Gastroesophageal sphincter (tissue), 3 donors: ENCODE measurements at regions not wholly inside any gene's neighbourhood (a gene's known extent, or its start where the extent isn't known, plus 50 kb on each side); places are given as distances from the start of the nearest gene placed in this dataset.

Source experiments
- CTCF ChIP-seq, 4 experiments: fragments of 200-600 bp in 2 of 4; fragments of 450-650 bp in 2 of 4; sonication (generic) in 1 of 4; IDR thresholded peaks; one replicate each; pipeline ENCODE4 v1.5.1; 2017 to 2019; ENCODE audit warnings: antibody characterized with exemption in 4 of 4, mild to moderate bottlenecking in 2 of 4, moderate library complexity in 2 of 4
- EP300 ChIP-seq: sonication (generic); formaldehyde crosslinking; IDR thresholded peaks from one replicate; pipeline ENCODE4 v1.6.1; 2017; ENCODE audit warnings: antibody characterized with exemption, mild to moderate bottlenecking
- POLR2A ChIP-seq, 2 donors: fragments of 450-650 bp; IDR thresholded peaks; one replicate each; pipeline ENCODE4 v1.6.1; 2017; ENCODE audit warnings: antibody characterized with exemption in 2 of 2, mild to moderate bottlenecking in 2 of 2, moderate library complexity in 1 of 2
- POLR2AphosphoS5 ChIP-seq: sonication (generic); formaldehyde crosslinking; IDR thresholded peaks from one replicate; pipeline ENCODE4 v1.6.1; 2017; ENCODE audit warnings: antibody characterized with exemption

- TF ChIP-seq POLR2A (IDR thresholded peaks at IDR 0.05) (no peak), CTCF (IDR thresholded peaks at IDR 0.05) (no peak), POLR2AphosphoS5 (no peak), EP300 (no peak)
Observed at GRCh38 chr20:21570285-21570992, 56.6 kb upstream of the NKX2-2 start.
